ENCODE measurements at regions not wholly inside any gene's neighbourhood (a gene's known extent, or its start where the extent isn't known, plus 50 kb on each side); places are given as distances from the start of the nearest gene placed in this dataset.
"Not testable (repeated sequence)": the region's sequence is repeated elsewhere in the genome, so short reads cannot be mapped to it uniquely, and the experiment has no call there.

GRCh38 chr10:33600381-33600780 lies 265.9 kb upstream of the NRP1 start:
- ATAC-seq: no peak
- no peak overlapping the region for H3K4me3 ChIP-seq (ENCODE audit: low read length)
- WGBS: 64% methylated on average over 3 of the region's 3 CpGs
- no peak overlapping the region for H3K27ac ChIP-seq (ENCODE audit: low read length)
- no peaks in the 10 kb centered on the region for H3K27me3 ChIP-seq (ENCODE audit: control insufficient read depth, insufficient read depth)
- H3K4me1 ChIP-seq (ENCODE audit: control insufficient read depth, insufficient read depth, low read length): no peaks in the 10 kb centered on the region
- no peaks in the 10 kb centered on the region for H3K9me3 ChIP-seq (ENCODE audit: control insufficient read depth, low read length)
- intact Hi-C loops (cut with DNase I): no loop called here
- DNase-seq: no peak

GRCh38 chr10:33596422-33596821 lies 262.0 kb upstream of the NRP1 start:
- H3K27ac ChIP-seq (ENCODE audit: low read length): no peak overlapping the region
- no peaks in the 10 kb centered on the region for H3K9me3 ChIP-seq (ENCODE audit: control insufficient read depth, low read length)
- 62% methylated on average over 6 of the region's 6 CpGs for WGBS
- no peaks in the 10 kb centered on the region for H3K27me3 ChIP-seq (ENCODE audit: control insufficient read depth, insufficient read depth)
- H3K4me1 ChIP-seq (ENCODE audit: control insufficient read depth, insufficient read depth, low read length): no peaks in the 10 kb centered on the region
- H3K4me3 ChIP-seq (ENCODE audit: low read length): no peak overlapping the region
- ATAC-seq (no peak), DNase-seq (no peak)
- intact Hi-C loops (cut with DNase I): no loop called here

DNA sequence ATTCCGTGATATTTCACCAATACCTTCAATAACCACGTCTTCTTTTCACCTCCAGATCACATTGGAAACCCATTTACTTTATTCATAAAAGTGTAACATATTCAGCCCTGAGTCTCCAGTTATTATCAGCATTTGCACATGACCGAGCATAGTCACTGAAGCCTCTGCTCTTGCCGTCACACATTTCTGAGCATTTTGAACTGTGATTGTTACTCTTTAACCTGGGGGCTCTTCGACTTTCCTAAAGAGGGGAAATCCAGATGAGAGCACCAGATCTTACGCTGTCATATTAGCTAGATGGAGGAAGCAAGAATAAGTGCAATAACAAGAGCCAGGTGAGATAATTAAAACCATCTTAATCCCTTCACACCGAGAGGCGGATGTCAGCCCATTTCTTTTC lies 260.0 kb upstream of the NRP1 start:
- DNase-seq: no peak
- H3K4me1 ChIP-seq (ENCODE audit: control insufficient read depth, insufficient read depth, low read length): no peaks in the 10 kb centered on the region
- H3K4me3 ChIP-seq (ENCODE audit: low read length): no peak overlapping the region
- intact Hi-C loops (cut with DNase I): no loop called here
- no peaks in the 10 kb centered on the region for H3K27me3 ChIP-seq (ENCODE audit: control insufficient read depth, insufficient read depth)
- no peak overlapping the region for H3K27ac ChIP-seq (ENCODE audit: low read length)
- 91% methylated on average over 8 of the region's 8 CpGs for WGBS
- ATAC-seq: no peak
- no peaks in the 10 kb centered on the region for H3K9me3 ChIP-seq (ENCODE audit: control insufficient read depth, low read length)

DNA sequence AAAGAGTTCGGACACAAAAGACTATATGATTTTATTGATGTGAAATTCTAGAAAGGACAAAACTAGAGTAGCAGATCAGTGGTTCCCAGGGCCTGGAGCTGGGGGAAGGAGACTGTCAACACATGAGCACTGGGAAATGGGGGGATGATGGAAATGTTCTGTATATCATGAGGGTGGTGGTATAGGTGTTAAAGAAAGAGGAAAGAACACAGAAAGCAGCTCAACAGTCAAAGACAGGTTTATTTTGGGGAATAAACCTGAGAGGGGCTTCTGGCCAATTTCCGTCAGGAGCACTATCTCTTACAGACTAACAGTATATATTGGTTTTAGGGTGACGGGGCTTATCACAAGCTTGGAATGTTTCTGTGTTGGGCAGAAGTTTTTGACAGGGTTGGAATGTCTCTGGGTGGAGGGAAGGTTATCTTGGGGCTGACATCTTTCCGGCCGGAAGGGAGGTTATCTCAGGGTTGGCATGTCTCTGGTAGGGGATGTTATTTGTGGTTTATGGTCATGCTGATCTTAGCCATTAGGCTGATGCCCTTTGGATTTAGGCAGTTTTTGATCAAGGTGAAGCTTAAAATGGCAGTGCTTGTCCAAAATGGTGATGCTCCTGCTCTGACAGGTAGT lies 254.6 kb upstream of the NRP1 start:
- Histone ChIP-seq H3K27ac (ENCODE audit: low read length) (no peak overlapping the region), H3K9me3 (ENCODE audit: control insufficient read depth, low read length) (no peaks in the 10 kb centered on the region), H3K4me3 (ENCODE audit: low read length) (no peak overlapping the region), H3K27me3 (ENCODE audit: control insufficient read depth, insufficient read depth) (no peaks in the 10 kb centered on the region), H3K4me1 (ENCODE audit: control insufficient read depth, insufficient read depth, low read length) (no peaks in the 10 kb centered on the region)
- intact Hi-C loops (cut with DNase I): no loop called here
- DNase-seq (no peak), ATAC-seq (no peak)
- 69% methylated on average over 5 of the region's 5 CpGs for WGBS

GRCh38 chr10:33584596-33584995 lies 250.1 kb upstream of the NRP1 start:
- intact Hi-C loops (cut with DNase I); H3K9me3 ChIP-seq (ENCODE audit: control insufficient read depth, low read length): not testable (repeated sequence)
- WGBS: 60% methylated on average over 3 of the region's 3 CpGs

DNA sequence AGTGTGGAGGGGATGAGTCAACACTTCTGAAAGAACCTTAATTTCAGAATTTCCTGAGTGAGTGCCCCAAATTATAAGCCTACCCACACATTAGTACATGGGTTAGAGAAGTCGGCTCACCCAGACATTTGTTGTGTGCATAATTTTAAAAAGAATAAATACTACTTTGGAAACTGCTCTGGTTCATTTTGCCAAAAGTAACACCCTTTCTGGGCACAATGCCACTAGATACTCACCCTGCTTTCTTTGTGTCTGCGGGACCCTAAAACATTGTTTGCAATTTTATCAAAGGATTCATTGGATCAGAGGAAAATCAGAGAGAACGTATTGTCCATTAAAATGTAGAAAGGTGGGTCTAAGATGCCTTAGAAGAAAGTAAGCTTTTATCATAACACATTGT lies 245.5 kb upstream of the NRP1 start:
- no peaks in the 10 kb centered on the region for H3K27me3 ChIP-seq (ENCODE audit: control insufficient read depth, insufficient read depth)
- H3K4me3 ChIP-seq (ENCODE audit: low read length): no peak overlapping the region
- DNase-seq (no peak), ATAC-seq (no peak)
- no peak overlapping the region for H3K27ac ChIP-seq (ENCODE audit: low read length)
- no peaks in the 10 kb centered on the region for H3K9me3 ChIP-seq (ENCODE audit: control insufficient read depth, low read length)
- no peaks in the 10 kb centered on the region for H3K4me1 ChIP-seq (ENCODE audit: control insufficient read depth, insufficient read depth, low read length)
- intact Hi-C loops (cut with DNase I): no loop called here
- WGBS: 40% methylated on average over 3 of the region's 3 CpGs

More at GRCh38 chr10:33584596-33584995, 250.1 kb upstream of the NRP1 start:
- ATAC-seq; H3K4me1 ChIP-seq (ENCODE audit: control insufficient read depth, insufficient read depth, low read length); H3K27ac ChIP-seq (ENCODE audit: low read length); H3K27me3 ChIP-seq (ENCODE audit: control insufficient read depth, insufficient read depth); DNase-seq; H3K4me3 ChIP-seq (ENCODE audit: low read length): not testable (repeated sequence)

DNA sequence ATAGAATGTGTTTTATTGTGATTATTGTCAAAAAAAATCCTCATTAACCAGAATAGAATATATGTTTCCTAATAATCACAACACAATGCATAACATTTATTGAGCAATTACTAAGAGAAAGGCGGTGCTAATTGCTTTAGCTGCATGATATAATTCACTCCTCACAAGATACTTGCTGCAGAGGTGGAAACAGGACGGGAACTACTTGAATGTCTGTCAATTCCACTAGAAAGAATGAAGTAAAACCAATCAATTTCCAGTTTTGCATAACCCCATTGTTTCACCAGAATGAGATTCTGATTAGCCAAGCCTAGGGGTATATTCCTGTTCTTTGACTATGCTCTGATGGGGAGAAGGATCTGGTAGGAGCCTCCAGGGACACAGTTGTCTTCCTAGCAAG lies 239.1 kb upstream of the NRP1 start:
- Histone ChIP-seq H3K9me3 (ENCODE audit: control insufficient read depth, low read length) (no peaks in the 10 kb centered on the region), H3K27me3 (ENCODE audit: control insufficient read depth, insufficient read depth) (no peaks in the 10 kb centered on the region), H3K4me3 (ENCODE audit: low read length) (no peak overlapping the region), H3K4me1 (ENCODE audit: control insufficient read depth, insufficient read depth, low read length) (no peaks in the 10 kb centered on the region), H3K27ac (ENCODE audit: low read length) (no peak overlapping the region)
- intact Hi-C loops (cut with DNase I): no loop called here
- ATAC-seq (no peak), DNase-seq (no peak)
- 87% methylated on average over 2 of the region's 2 CpGs for WGBS

- intact Hi-C loops (cut with DNase I): no loop called here
- Histone ChIP-seq H3K27ac (ENCODE audit: low read length) (no peak overlapping the region), H3K4me3 (ENCODE audit: low read length) (no peak overlapping the region), H3K4me1 (ENCODE audit: control insufficient read depth, insufficient read depth, low read length) (no peaks in the 10 kb centered on the region), H3K27me3 (ENCODE audit: control insufficient read depth, insufficient read depth) (no peaks in the 10 kb centered on the region), H3K9me3 (ENCODE audit: control insufficient read depth, low read length) (no peaks in the 10 kb centered on the region)
- ATAC-seq (no peak), DNase-seq (no peak)
- 98% methylated on average over 1 of the region's 1 CpG for WGBS
These were observed 237.1 kb upstream of the NRP1 start for GRCh38 chr10:33571616-33572015.

- Histone ChIP-seq H3K27ac (ENCODE audit: low read length) (no peak overlapping the region), H3K9me3 (ENCODE audit: control insufficient read depth, low read length) (no peaks in the 10 kb centered on the region), H3K27me3 (ENCODE audit: control insufficient read depth, insufficient read depth) (no peaks in the 10 kb centered on the region), H3K4me1 (ENCODE audit: control insufficient read depth, insufficient read depth, low read length) (peaks cover 2% of the 10 kb centered on the region), H3K4me3 (ENCODE audit: low read length) (no peak overlapping the region)
- 78% methylated on average over 3 of the region's 3 CpGs for WGBS
- ATAC-seq (peak; percentile 58 to 62), DNase-seq (no peak)
- intact Hi-C loops (cut with DNase I): no loop called here
These were observed 236.0 kb upstream of the NRP1 start for GRCh38 chr10:33570495-33570894.

DNA sequence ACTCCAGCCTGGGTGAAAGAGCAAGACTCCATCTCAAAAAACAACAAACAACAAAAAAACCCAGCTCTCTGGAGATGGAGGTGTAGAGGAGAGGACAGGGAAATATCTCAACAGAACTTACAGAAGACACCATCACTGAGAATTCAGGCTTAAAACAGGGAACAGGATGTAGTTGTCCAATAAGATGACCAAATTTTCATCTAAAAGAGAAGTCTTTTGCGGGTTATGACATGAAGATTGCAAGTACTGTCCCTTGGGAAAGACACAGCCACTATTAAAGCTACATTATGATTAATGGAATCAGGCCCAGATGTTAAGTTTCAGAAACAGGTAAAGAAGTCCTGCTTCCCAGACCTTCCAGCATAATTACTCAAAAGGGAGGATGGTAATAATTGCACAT lies 235.2 kb upstream of the NRP1 start:
- DNase-seq (no peak), ATAC-seq (no peak)
- Histone ChIP-seq H3K4me1 (ENCODE audit: control insufficient read depth, insufficient read depth, low read length) (peaks cover 2% of the 10 kb centered on the region), H3K4me3 (ENCODE audit: low read length) (no peak overlapping the region), H3K27ac (ENCODE audit: low read length) (no peak overlapping the region), H3K27me3 (ENCODE audit: control insufficient read depth, insufficient read depth) (no peaks in the 10 kb centered on the region), H3K9me3 (ENCODE audit: control insufficient read depth, low read length) (no peaks in the 10 kb centered on the region)
- intact Hi-C loops (cut with DNase I): no loop called here
- WGBS: 77% methylated on average over 1 of the region's 1 CpG

DNA sequence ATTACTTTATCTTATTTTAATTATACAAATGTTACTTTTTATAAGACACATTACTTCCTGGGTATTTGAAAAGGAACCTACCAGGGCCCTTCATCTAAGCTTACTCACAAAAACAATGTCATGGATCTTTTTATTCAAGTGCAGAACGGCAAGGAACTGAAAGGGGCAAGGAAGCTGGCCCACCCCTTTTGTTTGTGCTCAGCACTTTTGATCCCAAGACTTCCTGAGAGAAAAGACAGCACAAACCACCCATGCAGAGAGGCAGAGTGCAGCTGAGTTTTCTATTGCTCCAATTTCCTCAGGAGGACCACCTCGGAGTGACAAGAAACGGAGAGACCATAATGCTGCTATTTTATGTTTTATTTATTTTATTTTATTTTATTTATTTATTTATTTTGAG lies 232.0 kb upstream of the NRP1 start:
- DNase-seq: no peak
- H3K9me3 ChIP-seq (ENCODE audit: control insufficient read depth, low read length): no peaks in the 10 kb centered on the region
- no peak for ATAC-seq
- H3K27me3 ChIP-seq (ENCODE audit: control insufficient read depth, insufficient read depth): no peaks in the 10 kb centered on the region
- no peak overlapping the region for H3K4me3 ChIP-seq (ENCODE audit: low read length)
- no peak overlapping the region for H3K27ac ChIP-seq (ENCODE audit: low read length)
- 68% methylated on average over 3 of the region's 3 CpGs for WGBS
- peaks cover 2% of the 10 kb centered on the region for H3K4me1 ChIP-seq (ENCODE audit: control insufficient read depth, insufficient read depth, low read length)
- intact Hi-C loops (cut with DNase I): no loop called here

DNA sequence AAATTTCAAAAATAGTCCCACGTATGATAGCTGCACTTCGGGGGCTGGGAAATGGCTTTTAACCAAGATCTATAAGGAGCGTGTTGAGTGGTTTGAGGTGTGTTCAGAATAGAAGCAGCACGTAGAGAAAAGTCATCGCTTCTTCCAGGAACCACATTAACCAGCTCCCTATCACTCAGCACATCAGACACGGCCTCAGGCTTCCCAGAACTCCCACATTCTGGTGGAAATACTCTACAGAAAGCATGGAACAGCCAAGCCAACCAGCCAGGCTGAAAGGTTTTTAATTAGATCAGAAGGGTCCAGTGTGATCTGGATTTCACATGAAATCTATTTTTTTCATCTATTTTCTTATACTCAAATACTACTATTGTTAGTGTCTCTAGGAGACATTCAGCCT lies 231.5 kb upstream of the NRP1 start:
- Histone ChIP-seq H3K4me1 (ENCODE audit: control insufficient read depth, insufficient read depth, low read length) (peaks cover 2% of the 10 kb centered on the region), H3K27me3 (ENCODE audit: control insufficient read depth, insufficient read depth) (no peaks in the 10 kb centered on the region), H3K9me3 (ENCODE audit: control insufficient read depth, low read length) (no peaks in the 10 kb centered on the region), H3K27ac (ENCODE audit: low read length) (no peak overlapping the region), H3K4me3 (ENCODE audit: low read length) (no peak overlapping the region)
- WGBS: 60% methylated on average over 6 of the region's 6 CpGs
- DNase-seq: no peak
- intact Hi-C loops (cut with DNase I): no loop called here
- ATAC-seq: no peak

All from right cardiac atrium (tissue), 5 donors.